ENCODE measurements at regions not wholly inside any gene's neighbourhood (a gene's known extent, or its start where the extent isn't known, plus 50 kb on each side); places are given as distances from the start of the nearest gene placed in this dataset.

DNA sequence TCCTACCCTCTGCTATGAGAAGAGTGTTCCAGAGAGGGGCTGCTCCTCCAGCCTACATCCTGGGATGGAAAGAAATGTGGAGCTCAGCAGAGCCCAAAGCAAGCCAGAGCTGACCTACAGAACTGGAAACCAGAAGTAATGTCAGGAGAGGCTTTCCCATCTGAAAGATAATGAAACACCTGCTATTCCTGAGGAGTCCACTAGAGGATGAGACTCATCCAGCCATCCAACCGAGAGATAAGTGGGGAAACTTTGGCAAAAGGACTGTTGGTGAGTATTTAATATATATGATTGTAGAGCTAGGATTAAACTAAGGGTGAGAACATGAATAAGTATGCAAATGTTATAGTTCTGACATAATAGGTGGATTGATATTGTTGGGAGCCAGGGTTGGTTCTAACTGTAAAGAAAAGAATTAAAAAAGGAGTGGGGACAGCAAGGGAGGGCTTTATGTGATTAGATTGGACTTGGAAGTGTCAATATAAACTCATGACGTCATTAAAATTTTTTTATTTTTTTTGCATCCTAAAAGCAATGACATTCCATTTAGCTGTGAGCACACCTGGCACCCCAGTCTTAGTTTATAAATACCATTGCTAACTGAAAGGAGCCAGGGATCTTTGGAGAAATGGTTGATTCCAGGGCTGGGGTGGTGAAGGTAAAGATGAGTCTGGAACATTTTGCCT is 312.8 kb upstream of the NFE2L3 start:
- no peak overlapping the region for H3K4me3 ChIP-seq
- ChIA-PET CTCF (interaction anchor here (0.8 to 6.7 kb wide), 4 partner anchors 11 to 245 kb away, joined by 3 to 51 read pairs (median 4); no protein-coding TSS in a partner anchor), POLR2A (no interaction called here)
- DNase-seq (ENCODE audit: low read depth in 1 of 2, low spot score in 1 of 2) (peak in 1 of 2 experiments; percentile 30), FAIRE-seq (no peak), ATAC-seq (peak; percentile 50 to 85; a peak in 4 of 6 replicates)
- 23% methylated on average over 2 of the region's 2 CpGs for WGBS (ENCODE audit: missing lambda C conversion rate)
- no peak overlapping the region for H3K4me2 ChIP-seq
- no peaks in the 10 kb centered on the region for H3K4me1 ChIP-seq
- no peak for TF ChIP-seq EP300 (IDR thresholded peaks at IDR 0.05)
- TF ChIP-seq, protein P1, sequence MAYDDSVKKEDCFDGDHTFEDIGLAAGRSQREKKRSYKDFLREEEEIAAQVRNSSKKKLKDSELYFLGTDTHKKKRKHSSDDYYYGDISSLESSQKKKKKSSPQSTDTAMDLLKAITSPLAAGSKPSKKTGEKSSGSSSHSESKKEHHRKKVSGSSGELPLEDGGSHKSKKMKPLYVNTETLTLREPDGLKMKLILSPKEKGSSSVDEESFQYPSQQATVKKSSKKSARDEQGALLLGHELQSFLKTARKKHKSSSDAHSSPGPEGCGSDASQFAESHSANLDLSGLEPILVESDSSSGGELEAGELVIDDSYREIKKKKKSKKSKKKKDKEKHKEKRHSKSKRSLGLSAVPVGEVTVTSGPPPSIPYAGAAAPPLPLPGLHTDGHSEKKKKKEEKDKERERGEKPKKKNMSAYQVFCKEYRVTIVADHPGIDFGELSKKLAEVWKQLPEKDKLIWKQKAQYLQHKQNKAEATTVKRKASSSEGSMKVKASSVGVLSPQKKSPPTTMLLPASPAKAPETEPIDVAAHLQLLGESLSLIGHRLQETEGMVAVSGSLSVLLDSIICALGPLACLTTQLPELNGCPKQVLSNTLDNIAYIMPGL (CRISPR knock-in tag; IDR thresholded peaks at IDR 0.05; ENCODE audit: borderline replicate concordance): no peak
- 0 out of 5 replicates have a peak, but pooled peaks of 1 of the 2 experiments have one; percentile 13 for TF ChIP-seq RAD21 (conservative IDR thresholded peaks at IDR 0.05 in 1 of 2, IDR thresholded peaks at IDR 0.05 in 1 of 2)
- H3K27ac ChIP-seq: no peak overlapping the region
- no peaks in the 10 kb centered on the region for H3K9me3 ChIP-seq

DNA sequence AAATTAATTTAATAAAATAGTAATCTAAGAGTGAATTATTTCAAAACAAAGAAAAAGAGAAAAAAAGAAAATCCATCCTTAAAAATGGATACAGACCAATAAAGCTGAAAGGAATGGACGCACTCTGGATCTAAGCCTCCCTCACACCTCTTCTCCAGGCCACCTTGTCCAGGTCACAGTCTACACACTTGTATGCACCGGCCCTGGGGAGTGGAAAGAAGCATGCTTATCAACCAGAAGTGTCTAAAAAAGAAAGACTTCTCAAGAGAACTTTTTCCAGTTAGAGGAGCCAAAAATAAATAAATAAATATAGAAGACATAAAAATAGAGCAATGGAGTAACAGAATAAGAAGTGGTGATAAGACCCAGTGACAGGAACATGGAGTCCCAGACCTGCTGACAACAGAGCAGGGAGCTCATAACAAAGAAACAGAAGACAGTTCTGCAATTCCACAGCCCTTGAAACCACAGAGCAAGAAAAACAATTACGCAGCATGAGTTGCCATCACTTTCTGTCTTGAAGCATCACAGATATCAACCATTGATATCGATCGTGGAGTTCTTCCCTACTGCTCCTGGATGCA is 311.7 kb upstream of the NFE2L3 start:
- WGBS (ENCODE audit: missing lambda C conversion rate): 70% methylated on average over 5 of the region's 5 CpGs
- Histone ChIP-seq H3K4me3 (no peak overlapping the region), H3K27ac (no peak overlapping the region), H3K9me3 (no peaks in the 10 kb centered on the region), H3K4me1 (no peaks in the 10 kb centered on the region), H3K4me2 (no peak overlapping the region)
- TF ChIP-seq, protein P2, sequence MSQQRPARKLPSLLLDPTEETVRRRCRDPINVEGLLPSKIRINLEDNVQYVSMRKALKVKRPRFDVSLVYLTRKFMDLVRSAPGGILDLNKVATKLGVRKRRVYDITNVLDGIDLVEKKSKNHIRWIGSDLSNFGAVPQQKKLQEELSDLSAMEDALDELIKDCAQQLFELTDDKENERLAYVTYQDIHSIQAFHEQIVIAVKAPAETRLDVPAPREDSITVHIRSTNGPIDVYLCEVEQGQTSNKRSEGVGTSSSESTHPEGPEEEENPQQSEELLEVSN (IDR thresholded peaks at IDR 0.05; ENCODE audit: borderline replicate concordance, low read depth): no peak
- TF ChIP-seq BHLHE40 (IDR thresholded peaks at IDR 0.05; ENCODE audit: low read depth, low read length) (no peak), ZC3H11A (IDR thresholded peaks at IDR 0.05) (no peak), ZNF302 (CRISPR knock-in tag; IDR thresholded peaks at IDR 0.05) (no peak), MYC (IDR thresholded peaks at IDR 0.05; ENCODE audit: borderline replicate concordance, low read length) (no peak), HOXA7 (CRISPR knock-in tag; IDR thresholded peaks at IDR 0.05) (no peak), EHF (CRISPR knock-in tag; IDR thresholded peaks at IDR 0.05) (no peak), RCOR1 (IDR thresholded peaks at IDR 0.05; ENCODE audit: low read depth, low read length) (no peak), NR3C1 (IDR thresholded peaks at IDR 0.05) (no peak), FOSL2 (IDR thresholded peaks at IDR 0.05) (no peak), FOSL2 (CRISPR knock-in tag; IDR thresholded peaks at IDR 0.05) (no peak), RNF2 (IDR thresholded peaks at IDR 0.05; ENCODE audit: borderline replicate concordance, low read depth) (no peak), KDM5A (IDR thresholded peaks at IDR 0.05) (no peak), HDAC2 (IDR thresholded peaks at IDR 0.05) (no peak)
- TF ChIP-seq, protein P3, sequence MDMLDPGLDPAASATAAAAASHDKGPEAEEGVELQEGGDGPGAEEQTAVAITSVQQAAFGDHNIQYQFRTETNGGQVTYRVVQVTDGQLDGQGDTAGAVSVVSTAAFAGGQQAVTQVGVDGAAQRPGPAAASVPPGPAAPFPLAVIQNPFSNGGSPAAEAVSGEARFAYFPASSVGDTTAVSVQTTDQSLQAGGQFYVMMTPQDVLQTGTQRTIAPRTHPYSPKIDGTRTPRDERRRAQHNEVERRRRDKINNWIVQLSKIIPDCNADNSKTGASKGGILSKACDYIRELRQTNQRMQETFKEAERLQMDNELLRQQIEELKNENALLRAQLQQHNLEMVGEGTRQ (IDR thresholded peaks at IDR 0.05): no peak
- TF ChIP-seq, protein P4, sequence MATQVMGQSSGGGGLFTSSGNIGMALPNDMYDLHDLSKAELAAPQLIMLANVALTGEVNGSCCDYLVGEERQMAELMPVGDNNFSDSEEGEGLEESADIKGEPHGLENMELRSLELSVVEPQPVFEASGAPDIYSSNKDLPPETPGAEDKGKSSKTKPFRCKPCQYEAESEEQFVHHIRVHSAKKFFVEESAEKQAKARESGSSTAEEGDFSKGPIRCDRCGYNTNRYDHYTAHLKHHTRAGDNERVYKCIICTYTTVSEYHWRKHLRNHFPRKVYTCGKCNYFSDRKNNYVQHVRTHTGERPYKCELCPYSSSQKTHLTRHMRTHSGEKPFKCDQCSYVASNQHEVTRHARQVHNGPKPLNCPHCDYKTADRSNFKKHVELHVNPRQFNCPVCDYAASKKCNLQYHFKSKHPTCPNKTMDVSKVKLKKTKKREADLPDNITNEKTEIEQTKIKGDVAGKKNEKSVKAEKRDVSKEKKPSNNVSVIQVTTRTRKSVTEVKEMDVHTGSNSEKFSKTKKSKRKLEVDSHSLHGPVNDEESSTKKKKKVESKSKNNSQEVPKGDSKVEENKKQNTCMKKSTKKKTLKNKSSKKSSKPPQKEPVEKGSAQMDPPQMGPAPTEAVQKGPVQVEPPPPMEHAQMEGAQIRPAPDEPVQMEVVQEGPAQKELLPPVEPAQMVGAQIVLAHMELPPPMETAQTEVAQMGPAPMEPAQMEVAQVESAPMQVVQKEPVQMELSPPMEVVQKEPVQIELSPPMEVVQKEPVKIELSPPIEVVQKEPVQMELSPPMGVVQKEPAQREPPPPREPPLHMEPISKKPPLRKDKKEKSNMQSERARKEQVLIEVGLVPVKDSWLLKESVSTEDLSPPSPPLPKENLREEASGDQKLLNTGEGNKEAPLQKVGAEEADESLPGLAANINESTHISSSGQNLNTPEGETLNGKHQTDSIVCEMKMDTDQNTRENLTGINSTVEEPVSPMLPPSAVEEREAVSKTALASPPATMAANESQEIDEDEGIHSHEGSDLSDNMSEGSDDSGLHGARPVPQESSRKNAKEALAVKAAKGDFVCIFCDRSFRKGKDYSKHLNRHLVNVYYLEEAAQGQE (IDR thresholded peaks at IDR 0.05): no peak
- CTCF ChIA-PET: interaction anchor here (1.4 to 6.7 kb wide), 2 partner anchors 10 to 14 kb away, joined by 5 to 51 read pairs; no protein-coding TSS in a partner anchor
- ATAC-seq (no peak), FAIRE-seq (no peak), DNase-seq (ENCODE audit: low read depth in 1 of 2, low spot score in 1 of 2) (no peak)
- POLR2A ChIA-PET: no interaction called here

Data from A549 (cell line).